Aorta (tissue), 5 donors: ENCODE measurements at regions not wholly inside any gene's neighbourhood (a gene's known extent, or its start where the extent isn't known, plus 50 kb on each side); places are given as distances from the start of the nearest gene placed in this dataset.

Source experiments
- ATAC-seq: fragments of 200-7000 bp; cut with Tn5 transposase; one replicate; pipeline ENCODE4 v1.9.1; 2022; ENCODE audit warnings: moderate library complexity; ENCODE audit not compliant: low FRiP score
- DNase-seq, 2 donors: peaks; one replicate each; pipeline ENCODE4 v3.0.0-alpha.2; 2020
- H3K27ac ChIP-seq, 2 donors: one replicate each; pipeline ENCODE4 v1.5.1; 2013; ENCODE audit warnings: low read length in 2 of 2, mild to moderate bottlenecking in 2 of 2, moderate library complexity in 2 of 2, control low read depth in 1 of 2, inconsistent platforms in 1 of 2, low read depth in 1 of 2
- H3K27me3 ChIP-seq, 2 donors: one replicate each; pipeline ENCODE4 v1.6.1; 2013; ENCODE audit warnings: control low read depth in 1 of 2, low read length in 1 of 2, mild to moderate bottlenecking in 1 of 2, moderate library complexity in 1 of 2; ENCODE audit not compliant: insufficient read depth in 2 of 2, control insufficient read depth in 1 of 2
- H3K36me3 ChIP-seq, 2 donors: one replicate each; pipeline ENCODE4 v1.6.1; 2013; ENCODE audit warnings: control low read depth in 1 of 2, low read length in 1 of 2, mild to moderate bottlenecking in 1 of 2; ENCODE audit not compliant: insufficient read depth in 2 of 2, control insufficient read depth in 1 of 2
- H3K4me1 ChIP-seq, 2 donors: one replicate each; pipeline ENCODE4 v1.6.1; 2013; ENCODE audit warnings: low read length in 2 of 2, control low read depth in 1 of 2, mild to moderate bottlenecking in 1 of 2, moderate library complexity in 1 of 2; ENCODE audit not compliant: insufficient read depth in 2 of 2, control insufficient read depth in 1 of 2
- H3K4me3 ChIP-seq, 2 donors: one replicate each; pipeline ENCODE4 v1.5.1; 2013; ENCODE audit warnings: low read length in 2 of 2, control low read depth in 1 of 2, mild to moderate bottlenecking in 1 of 2
- H3K9me3 ChIP-seq: one replicate; pipeline ENCODE4 v1.6.1; 2013; ENCODE audit warnings: mild to moderate bottlenecking, low read length; ENCODE audit not compliant: control insufficient read depth
- WGBS, 2 donors: extraction: QIAGEN DNeasy Blood & Tissue Kit; methylation state at CpG; one replicate each; pipeline ENCODE4 v1.1.7; 2013; 5-methylcytosine and 5-hydroxymethylcytosine counted together
- intact Hi-C, 2 donors: fragments of 100-400 bp; cut with DNase I; formaldehyde crosslinking; loops; one replicate each; pipeline versions ENCODE4 v1.14.2 to v1.15.0; 2022
- donor health status: healthy with polysubstance abuse.
- donor health status: Bipolar disorder and iron deficiency.
- donor health status: DM: no; HTN: no; CAD: no.
- donor health status: DM: no; HTN: no; CAD: no.
- donor health status: DM: yes; HTN: yes; CAD: no.

- H3K4me3 ChIP-seq, result no peak overlapping the region
- intact Hi-C loops, result no loop called here
- H3K4me1 ChIP-seq, result no peaks in the 10 kb centered on the region
- DNase-seq (no peak), ATAC-seq (no peak)
- no peaks in the 10 kb centered on the region for H3K36me3 ChIP-seq
- no peaks in the 10 kb centered on the region for H3K9me3 ChIP-seq
- 5% methylated on average over 4 of the region's 4 CpGs for WGBS, 2 donors
- no peak overlapping the region for H3K27ac ChIP-seq
- no peaks in the 10 kb centered on the region for H3K27me3 ChIP-seq
Measured at GRCh38 chr16:62933929-62934328, 897.7 kb upstream of the CDH8 start.

- DNase-seq (no peak), ATAC-seq (no peak)
- Histone ChIP-seq H3K27me3 (no peaks in the 10 kb centered on the region), H3K27ac (no peak overlapping the region), H3K4me3 (no peak overlapping the region), H3K36me3 (no peaks in the 10 kb centered on the region), H3K9me3 (no peaks in the 10 kb centered on the region), H3K4me1 (no peaks in the 10 kb centered on the region)
- intact Hi-C loops, result no loop called here
- WGBS, 2 donors, result 29 to 37% methylated on average over 3 of the region's 3 CpGs
Measured at GRCh38 chr16:62929593-62929992, 893.4 kb upstream of the CDH8 start.

GRCh38 chr16:62927122-62927521, 890.9 kb upstream of the CDH8 start:
- 54 to 56% methylated on average over 2 of the region's 2 CpGs for WGBS, 2 donors
- H3K9me3 ChIP-seq, result no peaks in the 10 kb centered on the region

GRCh38 chr16:62926121-62926801, 890.0 kb upstream of the CDH8 start:
- no peak for ATAC-seq
- WGBS, 2 donors, result 76 to 80% methylated on average over 5 of the region's 5 CpGs
- no peak for DNase-seq
- Histone ChIP-seq H3K4me1 (no peaks in the 10 kb centered on the region), H3K4me3 (no peak overlapping the region), H3K27ac (no peak overlapping the region), H3K9me3 (no peaks in the 10 kb centered on the region), H3K36me3 (no peaks in the 10 kb centered on the region), H3K27me3 (no peaks in the 10 kb centered on the region)
- intact Hi-C loops, result no loop called here

More at GRCh38 chr16:62927122-62927521, 890.9 kb upstream of the CDH8 start:
- Histone ChIP-seq H3K4me1 (no peaks in the 10 kb centered on the region), H3K4me3 (no peak overlapping the region), H3K27me3 (no peaks in the 10 kb centered on the region), H3K36me3 (no peaks in the 10 kb centered on the region), H3K27ac (no peak overlapping the region)
- intact Hi-C loops, result no loop called here
- ATAC-seq (no peak), DNase-seq (no peak)

GRCh38 chr16:62921904-62922303, 885.7 kb upstream of the CDH8 start:
- 57 to 58% methylated on average over 2 of the region's 2 CpGs for WGBS, 2 donors
- intact Hi-C loops, result no loop called here
- Histone ChIP-seq H3K4me1 (no peaks in the 10 kb centered on the region), H3K27me3 (no peaks in the 10 kb centered on the region), H3K36me3 (no peaks in the 10 kb centered on the region), H3K9me3 (no peaks in the 10 kb centered on the region), H3K27ac (no peak overlapping the region), H3K4me3 (no peak overlapping the region)
- ATAC-seq, result no peak
- DNase-seq, result no peak

GRCh38 chr16:62913924-62914323, 877.7 kb upstream of the CDH8 start:
- DNase-seq (no peak), ATAC-seq (no peak)
- no peak overlapping the region for H3K27ac ChIP-seq
- H3K4me3 ChIP-seq, result no peak overlapping the region
- intact Hi-C loops, result no loop called here
- H3K4me1 ChIP-seq, result no peaks in the 10 kb centered on the region
- H3K9me3 ChIP-seq, result no peaks in the 10 kb centered on the region
- no peaks in the 10 kb centered on the region for H3K27me3 ChIP-seq
- H3K36me3 ChIP-seq, result no peaks in the 10 kb centered on the region

GRCh38 chr16:62913333-62913732, 877.1 kb upstream of the CDH8 start:
- H3K4me1 ChIP-seq, result no peaks in the 10 kb centered on the region
- H3K36me3 ChIP-seq, result no peaks in the 10 kb centered on the region
- no peak overlapping the region for H3K4me3 ChIP-seq
- ATAC-seq (no peak), DNase-seq (no peak)
- intact Hi-C loops, result no loop called here
- no peak overlapping the region for H3K27ac ChIP-seq
- H3K9me3 ChIP-seq, result no peaks in the 10 kb centered on the region
- WGBS, 2 donors, result 93 to 94% methylated on average over 2 of the region's 2 CpGs
- no peaks in the 10 kb centered on the region for H3K27me3 ChIP-seq

GRCh38 chr16:62909597-62909996, 873.4 kb upstream of the CDH8 start:
- H3K27ac ChIP-seq, result no peak overlapping the region
- no peaks in the 10 kb centered on the region for H3K36me3 ChIP-seq
- H3K4me1 ChIP-seq, result no peaks in the 10 kb centered on the region
- 41 to 47% methylated on average over 3 of the region's 3 CpGs for WGBS, 2 donors
- intact Hi-C loops, result no loop called here
- H3K4me3 ChIP-seq, result no peak overlapping the region
- ATAC-seq (no peak), DNase-seq (no peak)
- H3K27me3 ChIP-seq, result no peaks in the 10 kb centered on the region
- H3K9me3 ChIP-seq, result no peaks in the 10 kb centered on the region

GRCh38 chr16:62907562-62907961, 871.3 kb upstream of the CDH8 start:
- intact Hi-C loops, result no loop called here
- no peaks in the 10 kb centered on the region for H3K4me1 ChIP-seq
- no peaks in the 10 kb centered on the region for H3K27me3 ChIP-seq
- no peak overlapping the region for H3K27ac ChIP-seq
- whole genome bisulfite sequencing, 2 donors, result 96% methylated on average over 1 of the region's 1 CpG
- no peak overlapping the region for H3K4me3 ChIP-seq
- no peaks in the 10 kb centered on the region for H3K36me3 ChIP-seq
- no peak for ATAC-seq
- no peak for DNase-seq
- H3K9me3 ChIP-seq, result no peaks in the 10 kb centered on the region
